ENCODE measurements at regions not wholly inside any gene's neighbourhood (a gene's known extent, or its start where the extent isn't known, plus 50 kb on each side); places are given as distances from the start of the nearest gene placed in this dataset.

GRCh38 chr5:38059876-38060275, 198.5 kb upstream of the EGFLAM start:
- DNase-seq (ENCODE audit: low read depth): no peak
- TF ChIP-seq CTCF (IDR thresholded peaks at IDR 0.05; ENCODE audit: control insufficient read depth, insufficient read depth, low read depth, low read length, missing control alignments): no peak
- no peak overlapping the region for H3K4me3 ChIP-seq (ENCODE audit: control insufficient read depth, low read depth, low read length)

GRCh38 chr5:38051711-38052511, 206.4 kb upstream of the EGFLAM start:
- DNase-seq (ENCODE audit: low read depth): no peak
- no peak for TF ChIP-seq CTCF (IDR thresholded peaks at IDR 0.05; ENCODE audit: control insufficient read depth, insufficient read depth, low read depth, low read length, missing control alignments)
- no peak overlapping the region for H3K4me3 ChIP-seq (ENCODE audit: control insufficient read depth, low read depth, low read length)

GRCh38 chr5:38048400-38048799, 208.6 kb upstream of the GDNF start:
- no peak for TF ChIP-seq CTCF (IDR thresholded peaks at IDR 0.05; ENCODE audit: control insufficient read depth, insufficient read depth, low read depth, low read length, missing control alignments)
- no peak overlapping the region for H3K4me3 ChIP-seq (ENCODE audit: control insufficient read depth, low read depth, low read length)
- no peak for DNase-seq (ENCODE audit: low read depth)

- no peak for TF ChIP-seq CTCF (IDR thresholded peaks at IDR 0.05; ENCODE audit: control insufficient read depth, insufficient read depth, low read depth, low read length, missing control alignments)
- H3K4me3 ChIP-seq (ENCODE audit: control insufficient read depth, low read depth, low read length): no peak overlapping the region
- DNase-seq (ENCODE audit: low read depth): no peak
Observed at GRCh38 chr5:38046103-38046502, 206.3 kb upstream of the GDNF start.

- TF ChIP-seq CTCF (IDR thresholded peaks at IDR 0.05; ENCODE audit: control insufficient read depth, insufficient read depth, low read depth, low read length, missing control alignments): no peak
- DNase-seq (ENCODE audit: low read depth): no peak
- no peak overlapping the region for H3K4me3 ChIP-seq (ENCODE audit: control insufficient read depth, low read depth, low read length)
Observed at GRCh38 chr5:38045446-38045845, 205.6 kb upstream of the GDNF start.

- no peak for TF ChIP-seq CTCF (IDR thresholded peaks at IDR 0.05; ENCODE audit: control insufficient read depth, insufficient read depth, low read depth, low read length, missing control alignments)
- DNase-seq (ENCODE audit: low read depth): no peak
- no peak overlapping the region for H3K4me3 ChIP-seq (ENCODE audit: control insufficient read depth, low read depth, low read length)
Observed at GRCh38 chr5:38039826-38040225, 200.0 kb upstream of the GDNF start.
